ENCODE measurements at regions not wholly inside any gene's neighbourhood (a gene's known extent, or its start where the extent isn't known, plus 50 kb on each side); places are given as distances from the start of the nearest gene placed in this dataset.

DNA sequence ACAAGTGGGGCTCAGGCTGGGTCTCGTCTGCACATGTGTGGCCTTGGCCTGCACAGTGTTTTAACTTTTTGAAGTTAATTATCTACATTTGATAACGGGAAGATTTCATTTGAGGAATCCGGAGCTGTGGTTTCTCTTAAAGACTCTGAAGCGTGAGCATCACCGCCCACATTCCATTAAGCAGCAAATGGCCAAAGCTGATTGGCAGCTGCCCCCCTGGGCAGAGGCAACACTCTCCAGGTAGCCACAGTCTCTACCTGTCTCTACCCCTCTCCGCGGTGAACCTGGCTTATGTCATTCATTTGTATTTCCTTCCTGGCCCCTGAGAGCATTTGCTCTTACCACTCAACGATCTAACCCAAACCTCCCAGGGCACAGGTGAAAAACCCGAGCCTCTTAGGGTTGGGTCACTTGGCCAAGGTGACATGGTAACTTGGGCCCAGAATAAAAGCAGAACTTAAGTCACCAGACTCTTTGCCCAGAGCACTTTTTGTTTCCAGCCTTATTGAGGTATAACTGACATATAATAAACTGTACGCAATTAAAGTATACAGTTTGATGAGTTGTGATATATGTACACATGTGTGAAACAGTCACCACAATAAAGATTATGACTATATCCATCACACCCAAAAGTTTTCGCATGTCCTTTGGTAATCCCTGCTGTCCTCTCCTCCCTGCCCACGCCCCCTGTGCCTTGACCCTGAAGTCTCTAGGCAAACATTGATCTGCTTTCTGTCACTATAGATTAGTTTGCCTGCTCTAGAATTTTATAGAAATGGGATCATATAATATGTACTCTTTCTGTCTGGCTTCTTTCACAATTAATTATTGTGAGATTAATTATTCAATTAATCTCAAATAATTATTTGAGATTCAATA is 245.7 kb upstream of the HES1 start:
- H3K36me3 Mint-ChIP-seq = no peaks in the 10 kb centered on the region
- peaks cover 0 to 1% (median 0%) of the 10 kb centered on the region in 9 donors for H3K9me3 Mint-ChIP-seq
- POLR2A ChIA-PET = no interaction called here
- H3K4me1 Mint-ChIP-seq = no peaks in the 10 kb centered on the region
- H3K27me3 Mint-ChIP-seq = peaks cover 0 to under 1% (median 0%) of the 10 kb centered on the region in 5 donors
- no peak for ATAC-seq
- no peak overlapping the region for H3K27ac Mint-ChIP-seq
- no peak overlapping the region for H3K4me3 Mint-ChIP-seq
- no peak for DNase-seq

DNA sequence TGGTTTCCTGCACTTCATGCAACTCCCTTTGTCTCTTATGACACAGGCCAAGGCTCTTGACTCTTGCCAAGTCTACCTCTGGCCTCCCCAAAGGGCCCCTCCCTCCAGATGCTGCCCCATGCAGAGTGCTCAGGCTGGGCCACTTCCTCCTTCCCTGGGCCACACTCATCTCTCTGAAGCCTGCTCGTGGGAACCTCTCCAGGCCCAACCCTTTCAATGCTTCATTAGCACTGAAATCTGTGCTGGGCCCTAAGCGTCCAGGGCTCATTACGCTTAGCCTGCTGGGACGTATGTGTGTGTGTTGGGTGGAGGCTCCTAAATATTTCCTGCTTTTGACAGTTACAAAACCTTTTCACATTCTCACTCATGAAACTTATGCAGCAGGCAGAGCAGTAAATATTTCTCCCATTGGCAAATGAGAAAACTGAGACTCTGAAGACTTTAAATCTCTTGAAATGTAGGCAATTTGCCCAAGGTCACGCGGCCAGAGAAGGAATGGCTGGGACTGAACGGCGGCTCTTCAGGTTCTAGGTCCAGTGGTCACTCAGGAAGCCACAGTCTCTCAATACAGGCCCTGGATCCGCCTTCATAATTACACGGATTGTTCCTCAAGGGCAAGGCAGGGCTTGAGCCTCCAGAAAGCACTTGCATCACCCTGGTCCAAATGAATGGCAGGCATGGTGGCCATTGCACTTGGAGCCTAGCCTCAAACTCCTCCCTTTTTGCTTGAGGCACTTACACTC is 241.7 kb upstream of the HES1 start:
- H3K4me3 Mint-ChIP-seq = no peak overlapping the region
- H3K27me3 Mint-ChIP-seq = peaks cover 0 to 4% (median 0%) of the 10 kb centered on the region in 5 donors
- DNase-seq (no peak), ATAC-seq (no peak)
- H3K36me3 Mint-ChIP-seq = no peaks in the 10 kb centered on the region
- POLR2A ChIA-PET = no interaction called here
- H3K27ac Mint-ChIP-seq = no peak overlapping the region
- peaks cover 0 to 1% (median 0%) of the 10 kb centered on the region in 9 donors for H3K9me3 Mint-ChIP-seq
- no peaks in the 10 kb centered on the region for H3K4me1 Mint-ChIP-seq

DNA sequence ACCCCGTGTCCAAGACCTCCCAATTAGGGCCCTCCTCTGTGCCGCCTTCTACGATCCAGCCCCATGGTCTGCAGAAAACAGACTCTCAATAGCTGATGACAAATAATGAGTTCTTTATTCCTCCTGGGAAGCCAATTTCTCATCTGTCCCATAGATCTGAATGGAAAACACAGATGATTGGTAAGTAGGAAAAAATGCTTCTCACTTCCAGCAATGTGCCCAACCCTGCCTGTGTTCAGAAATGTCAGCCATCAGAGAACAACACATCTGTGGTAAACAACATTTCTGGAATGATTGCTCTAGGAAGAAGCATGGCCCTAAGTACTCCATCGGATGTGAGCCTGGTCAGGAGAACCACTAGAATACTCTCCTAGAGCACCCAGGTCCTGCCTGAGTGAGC is 240.5 kb upstream of the HES1 start:
- ATAC-seq (no peak), DNase-seq (no peak)
- no peak overlapping the region for H3K4me3 Mint-ChIP-seq
- peaks cover 0 to 4% (median 1%) of the 10 kb centered on the region in 5 donors for H3K27me3 Mint-ChIP-seq
- no peaks in the 10 kb centered on the region for H3K36me3 Mint-ChIP-seq
- H3K9me3 Mint-ChIP-seq = peaks cover 0 to 1% (median 0%) of the 10 kb centered on the region in 9 donors
- H3K4me1 Mint-ChIP-seq = no peaks in the 10 kb centered on the region
- POLR2A ChIA-PET = no interaction called here
- H3K27ac Mint-ChIP-seq = no peak overlapping the region

DNA sequence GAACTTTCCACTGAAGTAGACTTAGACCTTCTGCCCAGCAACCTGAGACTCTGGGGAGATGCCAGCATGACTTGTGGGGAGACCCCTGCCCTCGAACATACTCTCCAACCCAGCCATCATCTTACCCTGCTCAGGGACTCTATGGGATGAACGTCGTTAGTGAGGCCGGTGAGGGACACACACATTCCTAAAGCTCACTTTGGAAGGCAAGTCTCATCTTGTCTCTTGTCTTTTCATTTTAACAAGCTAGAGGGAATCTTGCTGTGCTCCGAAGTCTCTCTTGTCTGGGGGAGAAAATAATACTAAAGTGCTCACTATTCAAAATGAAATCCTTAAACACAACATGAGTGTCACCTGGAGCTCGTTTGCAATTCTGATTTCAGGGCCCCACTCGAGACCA is 239.5 kb upstream of the HES1 start:
- H3K27ac Mint-ChIP-seq = no peak overlapping the region
- H3K4me3 Mint-ChIP-seq = no peak overlapping the region

DNA sequence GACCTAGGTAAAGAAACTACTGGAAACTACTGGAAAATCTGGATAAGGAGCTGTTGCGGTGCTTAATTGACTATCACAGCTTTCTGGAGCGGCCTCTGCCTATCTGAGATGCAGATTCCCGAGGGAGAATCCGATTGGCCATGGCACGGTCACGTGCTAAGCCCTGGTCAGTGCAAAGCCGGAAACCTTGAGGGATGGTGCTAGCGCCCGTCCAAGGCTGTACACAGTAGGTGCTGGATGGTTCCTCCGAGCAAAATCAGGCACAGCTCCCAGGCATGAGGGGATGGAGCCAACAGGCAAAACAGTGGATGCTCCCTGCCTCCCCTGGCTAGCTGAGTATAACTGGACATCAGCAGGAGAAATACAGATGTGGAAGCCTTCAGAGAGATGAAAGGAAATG is 238.7 kb upstream of the HES1 start:
- H3K36me3 Mint-ChIP-seq = no peaks in the 10 kb centered on the region
- no peak overlapping the region for H3K4me3 Mint-ChIP-seq
- H3K4me1 Mint-ChIP-seq = no peaks in the 10 kb centered on the region
- H3K9me3 Mint-ChIP-seq = peaks cover 0 to 2% (median 0%) of the 10 kb centered on the region in 9 donors
- DNase-seq = no peak
- no peak for ATAC-seq
- POLR2A ChIA-PET = no interaction called here
- peaks cover 0 to 4% (median 4%) of the 10 kb centered on the region in 5 donors for H3K27me3 Mint-ChIP-seq
- H3K27ac Mint-ChIP-seq = no peak overlapping the region

More for the DNA sequence above, 239.5 kb upstream of the HES1 start:
- POLR2A ChIA-PET = no interaction called here
- Mint-ChIP-seq H3K27me3 (peaks cover 0 to 4% (median 4%) of the 10 kb centered on the region in 5 donors), H3K4me1 (no peaks in the 10 kb centered on the region), H3K9me3 (peaks cover 0 to 2% (median 0%) of the 10 kb centered on the region in 9 donors), H3K36me3 (no peaks in the 10 kb centered on the region)
- no peak for DNase-seq
- no peak for ATAC-seq

DNA sequence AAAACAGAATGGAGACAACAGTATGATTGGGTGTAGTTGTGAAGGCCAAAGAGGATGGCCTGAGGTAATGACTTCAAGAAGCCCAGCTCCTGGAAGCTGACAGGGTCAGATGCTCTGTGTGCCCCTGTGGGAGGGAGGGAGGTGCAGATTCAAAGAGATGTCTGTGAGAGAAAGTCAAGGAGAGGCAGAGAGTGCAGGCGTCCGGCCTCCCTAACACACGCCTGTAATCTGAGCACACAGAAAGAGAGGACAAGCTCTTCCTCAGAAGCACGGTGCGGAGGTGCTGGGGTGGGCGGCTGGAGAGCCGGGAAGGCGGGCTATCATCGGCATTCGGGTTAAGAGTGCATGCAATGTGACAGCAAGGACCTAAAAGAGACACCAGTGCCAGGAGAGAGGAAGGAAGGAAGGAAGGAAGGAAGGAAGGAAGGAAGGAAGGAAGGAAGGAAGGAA is 238.2 kb upstream of the HES1 start:
- POLR2A ChIA-PET = no interaction called here
- DNase-seq (no peak), ATAC-seq (no peak)
- no peak overlapping the region for H3K4me3 Mint-ChIP-seq
- no peaks in the 10 kb centered on the region for H3K36me3 Mint-ChIP-seq
- H3K27me3 Mint-ChIP-seq = peaks cover 0 to 4% (median 4%) of the 10 kb centered on the region in 5 donors
- H3K27ac Mint-ChIP-seq = no peak overlapping the region
- no peaks in the 10 kb centered on the region for H3K4me1 Mint-ChIP-seq
- peaks cover 0 to 2% (median 0%) of the 10 kb centered on the region in 9 donors for H3K9me3 Mint-ChIP-seq

DNA sequence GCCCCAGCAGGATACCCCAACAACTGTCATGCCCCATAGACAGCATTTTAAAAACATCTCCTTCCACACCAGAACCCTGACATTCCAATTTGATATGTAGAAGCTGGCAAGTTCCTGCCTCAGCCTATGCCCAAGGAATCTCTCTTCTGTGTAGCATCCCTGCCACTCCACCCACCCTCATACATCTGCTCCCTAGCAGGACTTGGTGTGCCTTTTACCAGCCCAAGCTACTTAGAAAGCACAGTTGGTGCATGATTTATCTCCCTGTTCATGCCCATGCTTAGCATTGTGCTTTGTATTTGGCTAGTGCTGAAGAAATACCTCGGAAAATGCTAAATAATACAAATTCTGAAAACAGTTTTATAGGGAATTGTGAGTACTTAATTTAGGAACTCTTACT is 236.9 kb upstream of the HES1 start:
- H3K9me3 Mint-ChIP-seq = peaks cover 0 to 2% (median 0%) of the 10 kb centered on the region in 9 donors
- no peak overlapping the region for H3K4me3 Mint-ChIP-seq
- DNase-seq (no peak), ATAC-seq (no peak)
- no peaks in the 10 kb centered on the region for H3K4me1 Mint-ChIP-seq
- POLR2A ChIA-PET = no interaction called here
- peaks cover 0 to 10% (median 4%) of the 10 kb centered on the region in 5 donors for H3K27me3 Mint-ChIP-seq
- no peaks in the 10 kb centered on the region for H3K36me3 Mint-ChIP-seq
- no peak overlapping the region for H3K27ac Mint-ChIP-seq

DNA sequence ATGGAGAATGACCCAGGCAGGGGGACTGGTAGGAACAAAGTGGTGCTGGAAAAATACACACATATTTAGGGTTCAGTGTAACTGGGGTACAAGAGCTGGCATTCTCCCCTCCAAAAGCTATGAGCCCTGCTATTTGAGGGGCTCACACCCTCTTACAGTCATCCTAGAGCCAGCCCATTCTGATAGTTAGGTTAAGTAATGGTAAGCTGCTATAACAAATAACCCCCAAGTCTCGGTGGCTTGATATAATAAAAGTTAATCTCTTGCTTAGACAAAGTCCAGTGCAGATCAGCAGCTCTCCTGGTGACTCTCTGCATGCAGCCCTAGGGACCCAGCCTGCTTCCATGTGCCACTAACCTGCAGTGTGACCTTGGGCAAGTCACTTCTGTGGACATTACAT is 234.9 kb upstream of the HES1 start:
- POLR2A ChIA-PET = no interaction called here
- Mint-ChIP-seq H3K4me3 (no peak overlapping the region), H3K4me1 (no peaks in the 10 kb centered on the region), H3K9me3 (peaks cover 0 to 2% (median 0%) of the 10 kb centered on the region in 9 donors), H3K27ac (no peak overlapping the region), H3K27me3 (peaks cover 0 to 11% (median 8%) of the 10 kb centered on the region in 5 donors), H3K36me3 (no peaks in the 10 kb centered on the region)
- ATAC-seq (no peak), DNase-seq (no peak)

DNA sequence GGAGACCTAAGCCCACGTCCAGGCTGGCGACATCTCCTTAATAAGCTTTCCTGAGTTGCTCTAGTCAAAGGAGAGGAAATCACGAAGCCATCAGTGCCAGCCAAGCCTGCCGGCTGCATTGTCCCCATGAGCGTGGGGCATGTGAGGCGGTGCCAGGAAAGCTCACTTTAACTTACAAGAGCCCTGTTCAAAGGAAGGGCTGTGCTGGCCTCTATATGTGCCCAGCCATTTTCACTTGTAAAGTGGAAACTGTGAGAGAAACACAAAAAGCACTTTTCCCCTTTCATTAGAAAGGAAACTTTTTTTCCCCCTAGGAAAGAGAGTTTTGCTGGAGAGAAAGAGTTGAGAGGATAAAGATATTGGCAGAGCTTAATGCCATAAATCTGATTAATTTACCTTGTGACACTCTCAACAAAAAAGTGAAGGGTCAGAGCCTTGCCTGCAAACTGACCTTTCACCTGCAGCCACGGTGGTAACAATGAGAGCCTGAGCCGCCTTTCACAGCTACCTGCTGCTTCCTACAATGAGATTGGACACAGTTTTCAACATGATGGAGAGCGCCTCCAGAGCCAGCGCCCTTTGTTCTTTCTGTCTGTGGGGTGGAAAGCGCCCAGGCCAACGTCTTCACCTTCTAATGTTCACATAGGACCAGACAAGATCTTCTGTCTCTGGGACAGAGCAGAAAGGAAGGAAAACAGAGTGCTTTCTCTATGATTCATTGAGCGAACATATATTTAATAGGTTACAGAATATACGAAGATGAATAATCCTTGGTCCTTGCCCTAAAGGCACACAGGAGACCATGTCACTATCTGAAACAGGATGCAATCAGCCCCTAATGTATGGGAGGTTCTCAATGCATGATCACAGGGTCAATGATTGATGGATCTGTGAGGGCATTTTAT is 233.1 kb upstream of the HES1 start:
- no peak overlapping the region for H3K27ac Mint-ChIP-seq
- H3K4me3 Mint-ChIP-seq = no peak overlapping the region
- no peak for ATAC-seq
- POLR2A ChIA-PET = no interaction called here
- no peaks in the 10 kb centered on the region for H3K4me1 Mint-ChIP-seq
- no peak for DNase-seq
- peaks cover 0 to 11% (median 6%) of the 10 kb centered on the region in 5 donors for H3K27me3 Mint-ChIP-seq
- peaks cover 0 to under 1% (median 0%) of the 10 kb centered on the region in 3 donors for H3K36me3 Mint-ChIP-seq
- H3K9me3 Mint-ChIP-seq = peaks cover 0 to 2% (median 0%) of the 10 kb centered on the region in 9 donors

DNA sequence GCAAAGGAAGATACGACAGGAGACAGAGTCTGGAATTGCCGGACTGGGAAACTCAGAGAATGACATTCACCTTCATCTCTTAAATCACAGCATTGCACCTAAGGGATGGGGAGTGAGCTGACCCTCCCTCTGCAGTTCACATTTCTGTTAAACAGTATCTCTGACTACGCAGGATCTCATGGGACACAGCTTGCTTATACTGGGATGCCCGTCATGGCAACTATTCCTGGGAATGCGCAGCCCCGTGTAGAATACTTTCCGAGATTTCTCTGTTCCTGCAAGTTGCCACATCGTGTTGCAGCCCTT is 232.5 kb upstream of the HES1 start:
- Mint-ChIP-seq H3K27ac (no peak overlapping the region), H3K4me3 (no peak overlapping the region), H3K27me3 (peaks cover 0 to 11% (median 6%) of the 10 kb centered on the region in 5 donors), H3K36me3 (peaks cover 0 to 4% (median 3%) of the 10 kb centered on the region in 3 donors), H3K9me3 (peaks cover 0 to 7% (median 0%) of the 10 kb centered on the region in 9 donors), H3K4me1 (no peaks in the 10 kb centered on the region)
- ATAC-seq (no peak), DNase-seq (no peak)
- POLR2A ChIA-PET = no interaction called here

DNA sequence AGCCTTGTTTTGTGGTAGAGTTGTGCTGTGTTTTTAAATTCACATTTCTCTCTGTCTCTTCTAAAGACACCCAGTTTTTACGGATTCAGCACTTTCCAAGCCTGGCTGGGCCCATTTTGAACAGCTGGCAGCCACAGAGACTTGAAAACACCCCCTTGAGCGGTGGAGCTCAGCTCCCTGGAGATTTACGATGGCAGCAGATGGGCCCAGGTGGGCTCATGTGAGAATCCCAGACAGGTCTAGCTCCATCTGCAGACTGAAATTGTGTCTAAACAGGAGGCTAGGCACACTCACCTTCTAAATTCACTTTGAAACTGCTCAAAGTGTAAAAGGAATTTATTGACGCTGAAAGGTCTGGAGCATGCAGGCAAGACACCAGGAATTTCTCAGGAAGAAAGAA is 232.0 kb upstream of the HES1 start:
- H3K4me1 Mint-ChIP-seq = no peaks in the 10 kb centered on the region
- H3K36me3 Mint-ChIP-seq = peaks cover 0 to 7% (median 3%) of the 10 kb centered on the region in 3 donors
- peaks cover 0 to 11% (median 6%) of the 10 kb centered on the region in 5 donors for H3K27me3 Mint-ChIP-seq
- DNase-seq (no peak), ATAC-seq (no peak)
- peaks cover 0 to 9% (median 0%) of the 10 kb centered on the region in 9 donors for H3K9me3 Mint-ChIP-seq
- no peak overlapping the region for H3K27ac Mint-ChIP-seq
- no peak overlapping the region for H3K4me3 Mint-ChIP-seq
- POLR2A ChIA-PET = no interaction called here

DNA sequence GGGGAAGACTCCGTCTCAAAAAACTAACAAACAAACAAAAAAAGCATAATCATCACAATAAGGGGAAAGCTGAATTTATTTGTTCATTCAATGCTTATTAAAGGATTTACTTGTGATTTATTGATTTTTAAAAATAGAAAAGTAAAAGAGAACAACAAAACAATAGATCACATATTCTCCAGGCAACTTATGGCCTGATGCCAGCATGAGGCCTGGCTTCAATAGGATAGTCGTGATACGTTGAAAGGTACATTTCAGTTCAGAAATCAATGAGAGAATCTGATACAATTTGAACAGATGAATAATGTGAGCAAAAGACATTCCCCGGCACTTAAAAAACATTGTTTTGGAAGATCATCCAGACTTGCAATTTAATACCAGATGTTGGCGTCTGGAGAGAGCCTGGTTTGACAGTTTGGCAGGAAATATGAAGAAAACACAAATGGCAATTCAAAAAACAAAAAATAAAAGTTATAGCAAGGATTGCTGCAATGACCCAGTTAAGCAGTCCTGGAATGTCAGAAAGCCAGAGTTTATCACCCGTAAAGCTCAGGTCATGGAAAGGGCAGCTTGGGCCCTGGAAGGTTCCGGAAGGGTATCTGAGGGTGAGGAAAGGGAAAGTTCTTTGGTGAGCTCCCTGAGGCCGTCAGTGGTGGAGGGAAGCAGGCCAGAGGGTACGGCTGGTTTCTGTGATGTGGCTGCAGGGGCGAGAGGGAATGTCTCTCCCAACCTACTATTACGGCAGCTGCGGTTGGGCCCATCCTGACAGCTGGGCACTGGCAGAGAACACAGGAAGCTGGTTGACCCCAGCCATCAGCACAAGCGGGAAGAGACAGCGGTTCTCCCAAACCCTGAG is 230.2 kb upstream of the HES1 start:
- Mint-ChIP-seq H3K4me1 (peaks cover 0 to 9% (median 6%) of the 10 kb centered on the region in 4 donors), H3K36me3 (peaks cover 0 to 7% (median 3%) of the 10 kb centered on the region in 3 donors), H3K4me3 (no peak overlapping the region), H3K9me3 (peaks cover 0 to 9% (median 0%) of the 10 kb centered on the region in 9 donors), H3K27me3 (peaks cover 0 to 10% (median 6%) of the 10 kb centered on the region in 5 donors), H3K27ac (no peak overlapping the region)
- DNase-seq (no peak), ATAC-seq (no peak)
- POLR2A ChIA-PET = no interaction called here

Measured in naive thymus-derived CD8-positive, alpha-beta T cell (primary cell).